GM20431 (cell line): ENCODE measurements at regions not wholly inside any gene's neighbourhood (a gene's known extent, or its start where the extent isn't known, plus 50 kb on each side); places are given as distances from the start of the nearest gene placed in this dataset.

ENCODE experiments used
- in situ Hi-C: fragments of 300-500 bp; cut with MseI, MboI; formaldehyde crosslinking; loops from one replicate; pipeline ENCODE4 v1.15.0; 2020; ENCODE audit warnings: low sequenced_read_pairs; ENCODE audit not compliant: unreplicated experiment

GRCh38 chr5:4205398-4205797 is 609.8 kb downstream of the IRX1 start:
- in situ Hi-C loops, result no loop called here

GRCh38 chr5:4206127-4206526 is 610.5 kb downstream of the IRX1 start:
- in situ Hi-C loops, result no loop called here

GRCh38 chr5:4207486-4207885 is 611.9 kb downstream of the IRX1 start:
- in situ Hi-C loops, result no loop called here

- in situ Hi-C loops, result no loop called here
Observed at GRCh38 chr5:4208537-4208936, 612.9 kb downstream of the IRX1 start.

GRCh38 chr5:4208996-4209395 is 613.4 kb downstream of the IRX1 start:
- in situ Hi-C loops, result no loop called here

- in situ Hi-C loops, result no loop called here
Observed at GRCh38 chr5:4212071-4212739, 616.6 kb downstream of the IRX1 start.

GRCh38 chr5:4212981-4213819 is 617.6 kb downstream of the IRX1 start:
- in situ Hi-C loops, result no loop called here

- in situ Hi-C loops, result no loop called here
Observed at GRCh38 chr5:4215143-4215542, 619.5 kb downstream of the IRX1 start.

- in situ Hi-C loops, result no loop called here
Observed at GRCh38 chr5:4216142-4216541, 620.5 kb downstream of the IRX1 start.

GRCh38 chr5:4220016-4220415 is 624.4 kb downstream of the IRX1 start:
- in situ Hi-C loops, result no loop called here

- in situ Hi-C loops, result no loop called here
Observed at GRCh38 chr5:4221048-4221447, 625.4 kb downstream of the IRX1 start.

GRCh38 chr5:4222147-4222546 is 626.5 kb downstream of the IRX1 start:
- in situ Hi-C loops, result no loop called here

GRCh38 chr5:4222821-4223220 is 627.2 kb downstream of the IRX1 start:
- in situ Hi-C loops, result no loop called here

- in situ Hi-C loops, result no loop called here
Observed at GRCh38 chr5:4225741-4226140, 630.1 kb downstream of the IRX1 start.

- in situ Hi-C loops, result no loop called here
Observed at GRCh38 chr5:4226565-4226964, 630.9 kb downstream of the IRX1 start.

- in situ Hi-C loops, result no loop called here
Observed at GRCh38 chr5:4228708-4229107, 633.1 kb downstream of the IRX1 start.

- in situ Hi-C loops, result no loop called here
Observed at GRCh38 chr5:4229414-4230292, 634.0 kb downstream of the IRX1 start.

- in situ Hi-C loops, result no loop called here
Observed at GRCh38 chr5:4230471-4230785, 634.8 kb downstream of the IRX1 start.

- in situ Hi-C loops, result no loop called here
Observed at GRCh38 chr5:4230786-4231641, 635.4 kb downstream of the IRX1 start.

- in situ Hi-C loops, result no loop called here
Observed at GRCh38 chr5:4232084-4232483, 636.5 kb downstream of the IRX1 start.
